HG02840 (cell line): ENCODE measurements at regions not wholly inside any gene's neighbourhood (a gene's known extent, or its start where the extent isn't known, plus 50 kb on each side); places are given as distances from the start of the nearest gene placed in this dataset.

Source experiments
- ATAC-seq: cut with Tn5 transposase; IDR thresholded peaks from one replicate; pipeline ENCODE4 v1.9.1; 2021; ENCODE audit warnings: mild to moderate bottlenecking, moderate library complexity, moderate number of reproducible peaks; ENCODE audit not compliant: unreplicated experiment, low FRiP score

DNA sequence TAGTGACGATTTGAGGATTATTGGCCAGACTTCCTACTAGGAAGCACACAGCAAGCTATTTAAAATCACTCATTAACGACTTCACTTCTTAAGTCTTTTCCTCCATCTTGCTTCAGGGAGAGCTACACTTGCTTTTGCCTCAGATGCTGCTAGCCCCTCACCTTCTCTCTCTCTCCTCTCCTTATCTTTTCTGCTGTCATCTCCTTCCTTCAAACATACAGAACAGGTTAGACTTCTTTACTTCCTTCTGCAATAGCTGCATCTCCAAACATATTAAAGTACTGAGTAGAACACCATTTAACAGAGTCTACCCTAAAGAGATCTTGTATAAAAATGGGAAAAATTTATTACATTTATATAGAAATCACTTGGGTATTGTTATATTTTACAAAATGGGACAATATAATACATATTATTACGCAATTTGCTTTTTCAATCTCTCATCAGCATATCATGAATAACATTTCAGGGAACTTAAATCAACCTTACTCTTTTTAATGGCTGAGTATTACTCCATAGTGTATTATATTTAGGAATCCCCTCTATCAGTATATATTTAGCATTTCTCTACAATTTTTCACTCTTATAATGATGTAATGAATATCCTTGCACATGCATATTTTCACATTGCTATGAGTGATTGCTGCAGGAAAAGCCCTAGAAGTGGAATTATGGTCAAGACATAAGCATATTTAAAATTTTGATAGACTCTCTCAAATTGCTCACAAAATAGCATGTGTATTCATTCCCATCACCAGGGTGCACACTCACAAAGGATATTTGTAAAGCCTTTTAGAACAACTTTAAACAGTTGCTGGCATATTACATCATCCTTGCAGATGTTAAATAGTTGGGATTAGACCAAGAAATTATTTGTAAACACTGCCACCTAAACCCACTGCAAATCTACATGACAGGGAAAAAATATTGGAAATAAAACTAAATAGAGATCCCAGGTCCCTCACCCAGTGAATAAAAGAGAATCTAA lies 164.5 kb upstream of the NFIB start:
- ATAC-seq, result no peak

DNA sequence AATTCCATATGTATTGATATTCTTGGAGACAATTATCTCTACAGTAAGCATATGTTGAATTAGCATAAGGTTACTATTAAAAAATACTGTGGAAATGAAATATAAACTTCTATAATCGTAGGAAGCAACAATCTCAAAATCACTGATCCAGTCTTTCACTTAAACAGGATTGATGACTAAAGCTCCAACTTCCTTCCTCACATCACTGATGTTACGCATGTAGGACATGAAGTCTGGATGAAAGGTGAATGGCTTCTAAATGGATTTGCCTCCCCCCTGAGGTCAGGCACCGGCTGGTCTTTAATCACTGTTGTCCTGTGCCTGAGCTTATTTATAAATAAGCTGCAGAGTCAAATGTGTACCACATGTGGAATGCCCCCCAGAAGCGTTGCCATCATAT lies 157.1 kb upstream of the NFIB start:
- ATAC-seq, result no peak

DNA sequence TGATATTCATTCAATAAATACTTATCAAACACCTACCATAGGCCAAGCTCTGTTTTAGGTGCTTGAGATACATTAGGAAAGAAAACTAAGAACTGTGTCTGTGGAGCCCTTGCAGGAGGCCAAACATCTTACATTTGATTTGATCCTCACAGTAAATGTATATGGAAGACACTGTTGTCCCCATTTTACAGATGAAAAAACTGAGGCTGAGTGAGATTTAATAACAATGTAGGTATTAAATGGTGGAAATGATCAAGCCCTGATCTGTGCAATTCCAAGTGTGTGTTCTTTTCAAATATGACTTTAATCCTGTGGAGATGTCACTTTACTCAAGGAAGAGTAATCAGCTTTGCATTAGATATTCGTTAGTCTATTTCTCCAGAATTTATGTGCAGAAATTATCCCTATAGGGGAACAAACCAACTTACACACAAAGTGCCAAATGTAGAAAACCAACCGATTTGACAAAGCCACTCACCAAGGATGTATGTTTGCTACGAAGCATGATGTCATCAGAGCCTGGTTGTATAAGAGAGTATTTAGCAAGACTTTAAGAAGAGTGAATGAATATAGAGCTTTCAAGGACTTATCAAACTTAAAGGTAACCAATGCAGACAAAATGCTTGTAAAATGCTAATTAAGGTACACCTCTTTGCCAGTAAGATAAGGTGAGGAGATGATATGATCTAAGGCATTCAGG lies 153.9 kb upstream of the NFIB start:
- ATAC-seq, result no peak

DNA sequence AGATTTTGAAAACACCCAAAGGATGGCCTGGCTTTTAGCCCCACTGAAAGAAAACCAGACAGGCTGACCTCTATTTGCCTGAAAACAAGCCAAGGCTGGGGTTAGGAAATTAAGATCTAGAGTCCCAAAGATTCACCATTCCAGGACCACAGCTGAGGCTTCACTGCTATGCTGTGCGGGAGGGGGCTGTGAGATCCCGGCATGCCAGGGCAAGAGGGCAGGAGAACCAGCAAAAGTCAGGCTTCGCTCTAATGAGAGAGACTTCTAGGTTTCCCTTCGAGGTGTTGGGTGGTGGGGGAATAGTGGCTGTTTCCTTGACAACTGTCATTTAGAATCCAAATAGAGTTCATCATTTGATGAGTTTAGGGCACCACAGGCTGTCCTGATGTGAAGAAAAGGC lies 152.9 kb upstream of the NFIB start:
- ATAC-seq, result no peak

DNA sequence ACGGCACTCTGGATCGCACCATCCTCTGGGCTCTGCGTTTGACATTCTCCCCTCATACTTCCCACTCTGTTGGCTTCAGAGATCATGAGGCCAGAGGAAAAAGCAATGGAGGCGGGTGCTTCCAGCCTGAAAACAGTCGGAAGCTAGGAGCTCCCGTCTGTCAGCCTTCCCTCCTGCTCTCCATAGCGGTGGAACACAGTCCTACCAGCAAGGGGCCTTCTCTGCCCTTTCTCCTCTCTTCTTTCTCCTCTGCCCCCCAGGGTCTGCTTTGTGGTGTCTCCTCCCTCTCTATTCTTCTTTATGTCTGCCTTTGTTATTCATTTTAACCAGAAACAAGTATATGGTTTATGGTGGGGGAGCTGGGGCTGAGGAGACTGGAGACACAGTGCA lies 152.5 kb upstream of the NFIB start:
- ATAC-seq, result no peak

DNA sequence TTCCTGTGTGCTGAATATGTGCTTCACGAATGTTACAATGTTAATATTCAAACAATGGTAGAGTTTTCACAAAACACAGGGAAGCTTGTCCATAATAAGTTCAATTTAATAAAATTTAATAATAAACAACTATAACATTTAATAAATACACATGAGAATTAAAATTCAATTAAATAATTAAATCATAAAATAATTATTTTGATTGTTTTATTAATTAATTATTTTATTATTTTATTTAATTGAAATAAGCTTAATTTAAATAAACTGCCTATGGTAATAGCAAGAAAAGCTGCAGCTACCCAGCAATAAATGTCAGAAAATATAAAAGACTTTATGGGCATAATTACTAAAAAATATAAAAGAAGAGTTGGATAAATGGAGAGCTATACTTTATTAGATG lies 149.0 kb upstream of the NFIB start:
- ATAC-seq, result no peak

DNA sequence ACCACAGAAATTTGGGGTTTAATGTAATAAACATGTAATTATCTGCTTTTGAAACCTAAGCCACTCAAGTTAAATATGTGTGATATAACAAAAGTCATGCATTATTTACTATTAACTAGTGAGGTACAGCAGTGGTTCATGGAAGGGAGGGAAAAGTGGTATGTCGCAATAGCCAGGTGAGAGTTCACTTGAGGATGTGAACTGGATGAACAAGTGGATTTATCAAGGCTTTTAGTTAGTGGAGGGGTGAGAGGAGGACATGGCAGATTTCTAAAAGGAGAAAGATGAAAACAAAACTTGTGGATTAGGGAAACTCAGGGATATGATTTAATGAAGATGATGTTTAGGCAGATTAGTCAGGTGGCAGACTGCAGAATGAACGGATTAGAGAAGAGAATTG lies 141.3 kb upstream of the NFIB start:
- ATAC-seq, result no peak

DNA sequence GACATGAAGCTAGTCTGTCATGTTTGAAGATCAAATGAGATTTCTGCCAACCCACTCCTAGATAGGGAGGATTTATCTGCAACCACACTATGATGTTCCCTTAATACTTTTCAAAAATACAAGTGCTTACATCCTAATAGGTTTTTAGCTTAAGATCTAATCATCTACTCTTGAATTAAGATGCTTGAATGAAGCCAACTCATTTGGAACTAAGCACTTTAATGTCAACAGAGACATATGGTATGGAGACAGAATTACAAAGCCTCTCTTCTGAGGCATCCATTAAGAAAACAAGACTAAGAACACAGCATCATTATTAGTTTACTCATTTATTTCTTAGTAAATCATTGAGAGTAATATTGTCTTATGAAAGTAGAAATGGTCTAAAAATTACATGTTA lies 139.3 kb upstream of the NFIB start:
- no peak for ATAC-seq

DNA sequence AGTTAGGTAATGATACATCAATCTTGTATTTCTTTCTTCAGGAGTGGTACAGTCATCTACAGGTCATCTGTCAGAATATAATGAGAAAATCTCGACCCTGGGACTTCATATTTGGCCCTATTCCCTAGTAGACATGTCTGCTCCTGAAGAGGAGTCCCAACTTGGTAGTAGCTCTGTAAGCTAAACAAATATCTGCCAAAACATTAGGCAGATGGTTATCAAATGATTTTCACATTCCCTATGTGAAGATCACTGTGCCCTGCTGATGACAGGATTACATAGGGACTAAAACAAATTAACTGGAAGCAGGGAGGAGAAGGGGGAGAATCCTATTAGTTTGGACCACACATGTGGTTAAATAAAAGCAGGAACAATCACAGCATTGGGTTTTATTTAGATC lies 138.6 kb upstream of the NFIB start:
- no peak for ATAC-seq

DNA sequence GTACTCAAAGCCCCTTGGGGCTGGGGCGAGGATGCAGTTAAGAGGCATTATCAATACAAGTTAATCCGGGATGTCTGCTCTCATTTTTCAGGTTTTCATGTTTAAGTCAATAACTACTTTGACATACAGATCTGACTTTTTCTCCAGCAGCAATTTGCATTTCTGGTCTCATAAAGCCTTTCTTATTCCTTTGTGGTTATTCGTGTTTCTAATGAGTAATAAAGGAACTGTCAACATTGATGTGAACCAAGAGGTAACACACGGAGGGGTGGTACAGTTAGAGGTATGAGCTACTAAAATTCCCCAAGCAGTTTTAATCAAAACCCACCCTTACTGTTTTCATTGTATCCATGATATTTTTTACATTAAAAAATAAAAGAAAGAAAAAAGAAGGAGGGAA lies 138.0 kb upstream of the NFIB start:
- peak; percentile 80 for ATAC-seq

DNA sequence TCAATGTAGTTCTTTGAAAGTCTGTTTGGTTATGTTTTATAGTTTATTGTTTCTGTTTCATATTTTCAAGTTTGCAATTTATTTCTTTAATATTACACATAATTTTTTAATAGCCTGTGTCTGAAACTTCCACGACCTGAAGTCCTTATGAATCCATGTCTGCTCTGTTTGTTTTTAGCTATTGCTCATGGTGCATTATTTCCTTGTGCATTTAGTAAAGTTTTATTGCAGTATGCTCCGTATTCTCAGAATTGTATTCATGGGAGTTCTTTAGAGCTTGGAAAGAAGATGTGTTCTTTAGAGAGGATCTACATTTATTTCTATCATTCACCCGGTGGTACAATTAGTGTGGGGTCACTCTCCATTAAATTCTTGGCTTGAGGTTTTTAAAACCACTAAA lies 133.2 kb upstream of the NFIB start:
- ATAC-seq, result no peak

DNA sequence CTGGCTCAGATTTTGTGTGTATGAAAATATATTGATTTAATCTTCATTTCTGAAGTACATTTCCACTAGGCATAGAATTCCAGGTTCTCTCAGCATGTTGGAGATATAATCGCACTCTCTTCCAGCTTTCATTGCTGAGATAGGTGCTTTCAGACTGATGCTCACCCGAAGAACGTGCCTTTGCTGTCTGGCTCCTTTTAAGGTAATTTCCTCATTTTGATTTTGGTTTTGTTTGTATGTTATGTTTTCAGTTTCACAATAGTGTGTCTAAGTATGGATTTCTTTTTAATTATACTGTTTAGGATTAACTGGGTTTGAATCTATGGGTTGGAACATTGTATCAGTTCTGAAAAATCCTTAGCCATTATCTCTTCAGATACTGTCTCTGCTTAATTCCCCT lies 132.0 kb upstream of the NFIB start:
- no peak for ATAC-seq

DNA sequence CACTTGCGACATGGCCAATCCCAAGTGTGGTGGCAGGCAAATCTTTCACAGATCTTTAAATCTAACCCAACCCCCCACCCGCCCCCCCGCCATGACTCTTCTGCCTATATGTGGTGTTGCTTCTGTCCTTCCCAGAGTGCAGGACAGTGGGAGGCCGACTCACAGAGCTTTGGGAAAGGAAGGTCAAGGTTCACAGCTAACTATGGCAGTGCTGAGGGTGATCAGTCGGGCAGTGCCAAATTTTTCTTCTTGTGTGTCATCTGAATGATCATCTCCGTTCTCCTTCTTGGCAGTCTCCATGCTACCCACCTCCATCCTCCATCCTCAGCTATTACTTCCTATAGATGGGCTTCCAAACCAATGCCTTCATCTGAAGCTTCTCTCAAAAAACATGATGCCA lies 129.0 kb upstream of the NFIB start:
- ATAC-seq, result no peak

DNA sequence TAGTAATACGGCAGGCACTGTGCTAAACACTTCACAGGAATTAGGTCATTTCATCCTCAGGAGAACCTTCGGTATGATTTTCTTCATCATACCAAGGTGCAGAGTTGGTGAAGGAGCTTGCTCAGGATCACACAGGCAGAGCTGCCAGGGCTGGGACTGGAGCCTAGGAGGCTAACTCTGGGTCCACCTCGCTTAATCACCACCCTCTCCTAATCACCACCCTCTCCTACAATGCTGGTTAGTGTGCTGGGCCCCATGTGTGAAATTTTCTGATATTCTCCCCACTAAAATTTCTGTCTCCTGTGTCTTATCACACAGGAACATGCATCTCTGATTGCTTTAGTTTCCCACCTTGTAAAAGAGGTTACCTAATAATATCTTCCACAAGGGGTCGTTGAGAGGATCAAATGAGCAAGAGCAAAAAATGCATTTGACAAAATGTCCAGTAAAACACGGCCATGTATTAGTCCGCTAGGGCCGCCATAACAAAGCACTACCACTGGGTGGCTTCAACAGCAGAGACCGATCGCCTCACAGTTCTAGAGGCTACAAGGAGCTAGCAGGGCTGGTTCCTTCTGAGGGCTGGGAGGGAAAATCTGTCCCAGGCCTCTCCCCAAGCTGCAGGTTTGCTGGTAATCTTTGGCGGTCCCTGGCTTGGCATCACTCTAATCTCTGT lies 128.2 kb upstream of the NFIB start:
- ATAC-seq, result no peak

DNA sequence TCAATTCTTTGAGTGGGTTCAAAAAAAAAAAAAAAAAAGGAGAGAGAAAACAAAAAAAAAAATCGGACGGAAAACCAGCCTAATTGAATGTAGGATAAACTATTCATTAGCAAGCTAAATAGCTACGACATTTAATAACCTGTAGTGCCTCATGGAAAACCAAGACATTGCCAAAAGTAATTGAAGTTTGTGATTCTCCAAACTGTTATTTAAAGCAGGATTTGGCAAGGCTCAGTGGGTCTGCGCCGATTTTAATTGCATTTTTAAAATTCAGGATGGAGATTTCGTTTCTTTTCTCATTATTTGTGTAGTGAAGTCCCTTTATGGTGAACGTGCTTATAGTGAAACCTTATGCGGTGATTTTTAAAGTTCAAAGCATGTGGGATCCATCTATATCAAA lies 127.2 kb upstream of the NFIB start:
- ATAC-seq, result no peak

DNA sequence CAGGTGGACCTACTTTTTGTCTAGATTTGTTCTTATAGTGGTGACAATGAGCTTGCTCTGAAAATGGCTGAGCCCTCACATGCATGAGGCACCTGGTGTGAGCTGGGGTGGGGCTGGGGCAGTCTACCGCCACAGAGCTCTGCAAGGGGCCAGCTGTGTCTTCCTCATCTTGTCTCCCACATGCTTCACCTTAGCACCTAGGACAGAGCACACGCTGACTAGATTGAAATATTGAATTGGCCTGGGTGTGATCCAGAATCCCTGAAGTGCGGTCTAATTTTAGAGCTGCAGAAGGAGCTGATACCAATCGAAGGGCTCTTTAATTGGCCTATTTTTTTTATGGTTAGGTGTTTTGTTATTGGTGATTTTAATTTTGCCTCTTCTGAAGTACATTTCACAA lies 126.1 kb upstream of the NFIB start:
- ATAC-seq, result no peak

DNA sequence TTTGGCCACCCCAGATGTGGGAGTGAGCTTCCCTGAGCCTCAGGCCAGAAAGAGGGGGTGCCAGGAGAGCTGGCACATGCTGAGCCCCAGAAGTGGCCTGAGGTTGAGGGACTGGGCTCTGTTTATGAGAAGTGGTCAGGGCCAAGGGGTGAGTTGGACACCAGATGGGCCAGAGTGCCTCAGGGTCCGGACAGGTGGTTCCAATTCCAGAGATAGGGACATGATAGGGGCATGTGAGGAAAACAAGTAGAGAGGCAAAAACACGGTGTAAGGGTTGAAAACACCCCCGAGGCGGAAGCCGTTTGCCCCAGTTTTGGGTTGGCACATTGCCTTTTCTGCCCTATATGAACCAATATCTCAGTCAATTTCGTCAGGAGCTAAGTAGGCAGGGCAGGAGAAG lies 125.6 kb upstream of the NFIB start:
- ATAC-seq, result no peak

DNA sequence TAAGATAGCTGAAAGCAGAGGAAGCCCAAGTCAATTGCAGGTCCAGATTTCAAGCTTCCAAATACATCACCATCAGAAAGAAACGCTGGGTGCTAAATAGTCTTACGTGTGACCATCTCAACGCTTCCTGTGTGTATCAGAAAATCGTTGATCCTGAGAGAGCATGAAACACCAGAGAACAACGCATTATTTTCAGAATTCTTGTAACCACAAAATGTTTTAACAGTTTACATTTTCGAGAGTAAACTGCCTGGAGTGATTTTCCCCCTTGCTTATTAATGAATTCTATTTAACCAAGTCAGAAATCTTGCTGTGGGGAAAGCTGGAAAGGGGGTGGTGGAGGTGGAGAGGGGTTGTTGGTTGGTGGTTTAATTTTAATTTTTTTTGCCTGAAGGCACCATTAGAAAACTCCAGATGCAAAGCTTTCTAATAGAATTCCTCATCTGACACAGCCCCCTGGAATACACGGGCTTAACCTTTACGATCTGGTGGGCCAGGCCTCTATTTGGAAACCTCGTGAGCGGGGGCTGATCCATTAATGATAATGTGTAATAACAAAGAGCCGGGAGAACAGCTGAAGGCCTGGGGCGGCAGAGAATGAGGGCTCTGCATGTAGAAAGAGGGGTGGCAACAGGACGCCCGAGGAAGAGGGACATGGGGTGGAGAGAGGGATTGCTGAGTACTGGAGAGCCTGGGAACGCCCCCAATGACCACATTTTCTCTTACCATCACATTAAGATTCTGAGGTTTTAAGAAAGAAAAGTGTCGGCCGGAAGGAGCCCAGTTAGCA lies 124.5 kb upstream of the NFIB start:
- no peak for ATAC-seq

DNA sequence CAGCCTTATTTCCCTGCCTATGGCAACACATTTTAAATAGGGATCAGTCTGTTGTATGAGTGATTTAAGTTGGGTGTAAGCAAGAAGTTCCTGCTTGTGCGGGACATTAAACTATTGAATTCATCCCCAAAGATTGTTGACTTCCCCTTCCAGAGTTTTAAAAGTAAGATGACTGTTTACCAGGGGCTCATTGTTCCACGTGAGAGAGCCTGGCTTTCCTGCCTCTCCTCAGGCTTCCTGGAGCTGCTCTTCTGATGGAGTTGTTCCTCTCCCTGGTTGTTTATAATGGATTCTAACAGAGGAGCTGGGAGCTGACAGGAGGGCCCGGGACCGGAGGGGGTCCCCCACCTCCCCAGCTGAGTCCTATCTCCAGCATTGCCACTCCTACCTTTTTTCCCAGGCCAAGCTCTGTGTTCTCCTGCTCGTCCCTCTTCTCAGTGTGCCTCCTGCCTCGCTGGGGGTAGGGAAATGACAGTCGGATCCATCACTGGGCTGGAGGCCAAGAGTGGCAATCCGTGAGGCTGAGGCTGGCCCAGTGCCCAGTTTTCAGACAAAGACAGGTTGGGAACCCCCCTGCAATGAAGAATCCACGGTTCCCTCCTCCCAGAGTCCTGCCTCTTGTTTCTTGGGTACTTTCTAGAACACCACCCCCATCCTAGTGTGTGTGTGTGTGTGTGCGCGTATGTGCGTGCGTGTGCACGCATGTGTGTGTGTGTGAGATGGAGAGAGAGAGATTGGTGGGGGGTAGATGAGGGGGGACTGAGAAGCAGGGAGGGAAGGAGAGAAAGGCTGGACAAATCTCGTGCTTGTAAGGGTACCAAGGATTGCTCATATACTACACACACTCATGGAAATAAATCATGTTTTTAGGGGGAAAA lies 123.7 kb upstream of the NFIB start:
- no peak for ATAC-seq

DNA sequence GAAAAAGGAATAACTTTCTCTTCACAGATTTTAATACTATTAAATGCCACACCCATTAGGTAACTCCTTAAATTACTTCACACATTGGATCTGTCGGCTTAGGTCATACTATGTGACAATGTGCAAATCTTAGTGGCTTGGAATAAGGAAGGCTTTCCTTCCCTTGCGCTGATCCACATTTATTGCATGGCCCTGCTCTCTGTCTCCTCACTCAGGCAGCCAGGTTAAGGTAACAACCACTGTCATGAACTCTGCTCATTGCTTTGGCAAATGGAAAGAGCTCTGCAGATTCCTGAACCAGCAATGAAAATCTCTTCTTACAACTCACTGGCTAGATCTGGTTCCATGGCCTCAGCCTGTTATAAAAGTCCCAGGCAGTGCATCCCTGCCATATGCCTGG lies 121.9 kb upstream of the NFIB start:
- no peak for ATAC-seq
